Liver (tissue), 3 donors: ENCODE measurements at regions not wholly inside any gene's neighbourhood (a gene's known extent, or its start where the extent isn't known, plus 50 kb on each side); places are given as distances from the start of the nearest gene placed in this dataset.

Source experiments
- EGR1 ChIP-seq, 2 donors: IDR thresholded peaks; 2 replicates each; pipeline ENCODE4 v1.6.1; 2016 to 2018; ENCODE audit warnings: antibody characterized with exemption in 2 of 2, low read depth in 2 of 2
- RAD21 ChIP-seq, 2 donors: IDR thresholded peaks; 2 replicates each; pipeline ENCODE4 v1.6.1; 2016; ENCODE audit warnings: antibody characterized with exemption in 2 of 2, mild to moderate bottlenecking in 2 of 2
- RXRA ChIP-seq, 2 donors: IDR thresholded peaks; 2 replicates each; pipeline ENCODE4 v1.6.1; 2017 to 2018; ENCODE audit warnings: antibody characterized with exemption in 2 of 2, mild to moderate bottlenecking in 1 of 2
- YY1 ChIP-seq: IDR thresholded peaks from 2 replicates; pipeline ENCODE4 v1.6.1; 2016; ENCODE audit warnings: antibody characterized with exemption, mild to moderate bottlenecking
- TF ChIP-seq, protein P1 (sequence below): fragments of 150-350 bp; IDR thresholded peaks from 2 replicates; pipeline ENCODE4 v1.5.1; 2017; ENCODE audit warnings: improper control_type of control experiment, low read depth, low read length; ENCODE audit not compliant: missing input control
- donor health status: healthy.
- donor health status: healthy.

DNA sequence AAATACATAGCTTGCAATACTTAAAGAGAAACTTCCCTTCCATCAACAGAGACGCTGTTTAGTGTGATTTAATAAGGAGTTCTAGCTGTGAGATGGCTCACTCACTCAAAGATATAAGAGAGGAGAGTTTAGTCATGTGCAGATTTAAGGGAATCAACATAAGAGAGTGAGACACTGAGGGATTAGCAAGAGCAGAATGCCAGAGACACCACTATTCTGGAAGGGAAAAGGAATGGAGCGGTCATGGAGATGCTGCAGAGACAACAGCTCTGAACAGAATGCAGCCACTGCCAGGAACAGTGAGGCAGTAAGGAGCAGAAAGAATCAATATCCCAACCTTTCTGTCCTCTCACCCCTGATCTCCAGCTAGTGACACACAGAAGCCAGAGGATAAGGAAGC, 248.8 kb downstream of the MBNL1 start:
- TF ChIP-seq YY1 (no peak), RAD21 (IDR thresholded peaks at IDR 0.05) (no peak), RXRA (IDR thresholded peaks at IDR 0.05) (no peak), EGR1 (IDR thresholded peaks at IDR 0.05; ENCODE audit: low read depth in 2 of 2) (no peak)
- TF ChIP-seq, protein P1, sequence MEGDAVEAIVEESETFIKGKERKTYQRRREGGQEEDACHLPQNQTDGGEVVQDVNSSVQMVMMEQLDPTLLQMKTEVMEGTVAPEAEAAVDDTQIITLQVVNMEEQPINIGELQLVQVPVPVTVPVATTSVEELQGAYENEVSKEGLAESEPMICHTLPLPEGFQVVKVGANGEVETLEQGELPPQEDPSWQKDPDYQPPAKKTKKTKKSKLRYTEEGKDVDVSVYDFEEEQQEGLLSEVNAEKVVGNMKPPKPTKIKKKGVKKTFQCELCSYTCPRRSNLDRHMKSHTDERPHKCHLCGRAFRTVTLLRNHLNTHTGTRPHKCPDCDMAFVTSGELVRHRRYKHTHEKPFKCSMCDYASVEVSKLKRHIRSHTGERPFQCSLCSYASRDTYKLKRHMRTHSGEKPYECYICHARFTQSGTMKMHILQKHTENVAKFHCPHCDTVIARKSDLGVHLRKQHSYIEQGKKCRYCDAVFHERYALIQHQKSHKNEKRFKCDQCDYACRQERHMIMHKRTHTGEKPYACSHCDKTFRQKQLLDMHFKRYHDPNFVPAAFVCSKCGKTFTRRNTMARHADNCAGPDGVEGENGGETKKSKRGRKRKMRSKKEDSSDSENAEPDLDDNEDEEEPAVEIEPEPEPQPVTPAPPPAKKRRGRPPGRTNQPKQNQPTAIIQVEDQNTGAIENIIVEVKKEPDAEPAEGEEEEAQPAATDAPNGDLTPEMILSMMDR = no peak
